GM18951 (cell line): ENCODE measurements at regions not wholly inside any gene's neighbourhood (a gene's known extent, or its start where the extent isn't known, plus 50 kb on each side); places are given as distances from the start of the nearest gene placed in this dataset.

Experiments
- POLR2A ChIP-seq: IDR thresholded peaks from 4 replicates; pipeline ENCODE4 v1.6.1; 2011; ENCODE audit warnings: mild to moderate bottlenecking; ENCODE audit not compliant: insufficient read length, insufficient read depth; ENCODE audit errors: extremely low read depth
- in situ Hi-C: fragments of 300-500 bp; cut with MboI; formaldehyde crosslinking; loops from one replicate; pipeline ENCODE4 v1.12.0; 2022; ENCODE audit warnings: low sequenced_read_pairs, mixed read lengths, inconsistent platforms; ENCODE audit not compliant: unreplicated experiment

- in situ Hi-C loops: no loop called here
- no peak for TF ChIP-seq POLR2A
These were observed 103.2 kb upstream of the DTNA start for GRCh38 chr18:34606851-34607250.

- in situ Hi-C loops: no loop called here
- TF ChIP-seq POLR2A: no peak
These were observed 102.0 kb upstream of the DTNA start for GRCh38 chr18:34608064-34608463.

- TF ChIP-seq POLR2A: no peak
- in situ Hi-C loops: no loop called here
These were observed 100.0 kb upstream of the DTNA start for GRCh38 chr18:34609986-34610648.

- in situ Hi-C loops: no loop called here
- TF ChIP-seq POLR2A: no peak
These were observed 98.2 kb upstream of the DTNA start for GRCh38 chr18:34611904-34612303.

- no peak for TF ChIP-seq POLR2A
- in situ Hi-C loops: no loop called here
These were observed 89.7 kb upstream of the DTNA start for GRCh38 chr18:34620258-34620861.

GRCh38 chr18:34623557-34623956, 86.5 kb upstream of the DTNA start:
- TF ChIP-seq POLR2A: no peak
- in situ Hi-C loops: no loop called here

- TF ChIP-seq POLR2A: no peak
- in situ Hi-C loops: no loop called here
These were observed 85.5 kb upstream of the DTNA start for GRCh38 chr18:34624551-34624950.

GRCh38 chr18:34626404-34627136, 83.5 kb upstream of the DTNA start:
- in situ Hi-C loops: no loop called here
- TF ChIP-seq POLR2A: no peak

- in situ Hi-C loops: no loop called here
- TF ChIP-seq POLR2A: no peak
These were observed 82.8 kb upstream of the DTNA start for GRCh38 chr18:34627137-34627920.

- TF ChIP-seq POLR2A: no peak
- in situ Hi-C loops: no loop called here
These were observed 78.8 kb upstream of the DTNA start for GRCh38 chr18:34631093-34631966.

- in situ Hi-C loops: no loop called here
- no peak for TF ChIP-seq POLR2A
These were observed 77.8 kb upstream of the DTNA start for GRCh38 chr18:34632321-34632720.

GRCh38 chr18:34633368-34633767, 76.7 kb upstream of the DTNA start:
- TF ChIP-seq POLR2A: no peak
- in situ Hi-C loops: no loop called here
